Thyroid gland (tissue), 4 donors: ENCODE measurements at regions not wholly inside any gene's neighbourhood (a gene's known extent, or its start where the extent isn't known, plus 50 kb on each side); places are given as distances from the start of the nearest gene placed in this dataset.
"Not testable (repeated sequence)": the region's sequence is repeated elsewhere in the genome, so short reads cannot be mapped to it uniquely, and the experiment has no call there.

Experiments
- DNase-seq, 2 donors: peaks; one replicate each; pipeline ENCODE4 v3.0.0-alpha.2; 2019
- H3K27ac ChIP-seq, 3 donors: fragments of 200-600 bp; sonication (generic); 1 replicate in 2 of 3; 2 replicates in 1 of 3; pipeline ENCODE4 v1.5.1; 2016 to 2019; ENCODE audit warnings: mild to moderate bottlenecking in 1 of 3, moderate library complexity in 1 of 3
- H3K27me3 ChIP-seq: fragments of 200-600 bp; sonication (generic); one replicate; pipeline ENCODE4 v1.5.1; 2019
- H3K36me3 ChIP-seq, 2 donors: fragments of 200-600 bp; sonication (generic); one replicate each; pipeline ENCODE4 v1.5.1; 2016 to 2019
- H3K4me1 ChIP-seq, 2 donors: fragments of 200-600 bp; sonication (generic); one replicate each; pipeline ENCODE4 v1.5.1; 2017 to 2019
- H3K4me3 ChIP-seq, 3 donors: fragments of 200-600 bp; sonication (generic); replicated peaks in 1 of 3; 1 replicate in 2 of 3; 2 replicates in 1 of 3; pipeline ENCODE4 v1.5.1; 2016; ENCODE audit warnings: mild to moderate bottlenecking in 1 of 3
- H3K9me3 ChIP-seq: fragments of 200-600 bp; sonication (generic); one replicate; pipeline ENCODE4 v1.5.1; 2017
- CTCF ChIP-seq, 6 experiments: fragments of 200-600 bp in 3 of 6; fragments of 450-650 bp in 3 of 6; sonication (generic) in 3 of 6; IDR thresholded peaks; one replicate each; pipeline ENCODE4 v1.5.1; 2016 to 2019; ENCODE audit warnings: antibody characterized with exemption in 6 of 6, mild to moderate bottlenecking in 2 of 6, inconsistent platforms in 1 of 6, moderate library complexity in 1 of 6
- POLR2A ChIP-seq, 2 donors: fragments of 450-650 bp; IDR thresholded peaks; one replicate each; pipeline ENCODE4 v1.6.1; 2017; ENCODE audit warnings: antibody characterized with exemption in 2 of 2, mild to moderate bottlenecking in 2 of 2, moderate library complexity in 1 of 2
- WGBS, 2 donors: methylation state at CpG; one replicate each; pipeline ENCODE4 v1.1.5; 2017; 5-methylcytosine and 5-hydroxymethylcytosine counted together
- intact Hi-C: fragments of 100-400 bp; cut with DNase I; formaldehyde crosslinking; loops from one replicate; pipeline ENCODE4 v1.15.1; 2023

DNA sequence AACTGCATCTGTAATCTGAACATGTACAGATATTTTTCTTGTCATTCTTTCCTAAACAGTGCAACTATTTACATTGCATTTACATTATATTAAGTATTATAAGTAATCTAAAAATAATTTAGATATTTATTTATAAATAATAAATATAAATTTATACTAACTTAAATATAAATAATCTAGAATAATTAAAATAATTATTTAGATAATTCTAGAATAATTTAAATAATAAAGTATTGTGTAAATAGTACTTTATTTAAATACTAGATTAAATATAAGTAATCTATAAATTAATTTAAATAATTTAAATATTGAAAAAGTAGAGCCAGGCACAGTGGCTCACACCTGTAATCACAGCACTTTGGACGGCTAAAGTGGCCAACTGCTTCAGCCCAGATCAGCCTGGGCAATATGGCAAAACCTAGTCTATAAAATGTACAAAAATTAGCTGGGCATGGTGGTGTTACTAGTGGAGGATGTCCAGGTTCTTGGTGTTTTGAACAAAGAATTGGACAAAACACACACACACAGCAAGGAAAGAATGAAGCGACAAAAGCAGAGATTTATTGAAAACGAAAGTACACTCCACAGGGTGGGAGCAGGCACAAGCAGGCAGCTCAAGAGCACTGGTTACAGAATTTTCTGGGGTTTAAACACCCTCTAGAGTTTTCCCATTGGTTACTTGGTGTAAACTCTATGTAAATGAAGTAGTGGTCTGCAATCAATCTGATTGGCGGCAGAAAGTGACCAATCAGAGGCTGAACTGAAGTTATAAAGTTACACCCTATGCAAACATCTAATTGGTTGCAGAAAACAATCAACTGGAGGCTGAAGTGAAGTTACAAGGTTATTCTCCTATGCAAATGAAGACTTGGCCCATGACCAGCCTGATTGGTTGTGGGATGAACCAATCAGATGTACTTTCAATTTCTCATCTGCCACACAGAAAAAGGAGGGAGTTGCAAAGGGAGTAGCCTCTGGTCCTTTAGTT is 100.2 kb upstream of the SP4 start:
- 93 to 97% methylated on average over 4 of the region's 4 CpGs for WGBS, 2 donors
- Histone ChIP-seq H3K36me3 (no peaks in the 10 kb centered on the region), H3K27ac (no peak overlapping the region), H3K4me3 (no peak overlapping the region), H3K4me1 (no peaks in the 10 kb centered on the region), H3K9me3 (no peaks in the 10 kb centered on the region), H3K27me3 (no peaks in the 10 kb centered on the region)
- intact Hi-C loops, result no loop called here
- DNase-seq, result no peak
- TF ChIP-seq CTCF (IDR thresholded peaks at IDR 0.05) (no peak), POLR2A (IDR thresholded peaks at IDR 0.05) (no peak)

DNA sequence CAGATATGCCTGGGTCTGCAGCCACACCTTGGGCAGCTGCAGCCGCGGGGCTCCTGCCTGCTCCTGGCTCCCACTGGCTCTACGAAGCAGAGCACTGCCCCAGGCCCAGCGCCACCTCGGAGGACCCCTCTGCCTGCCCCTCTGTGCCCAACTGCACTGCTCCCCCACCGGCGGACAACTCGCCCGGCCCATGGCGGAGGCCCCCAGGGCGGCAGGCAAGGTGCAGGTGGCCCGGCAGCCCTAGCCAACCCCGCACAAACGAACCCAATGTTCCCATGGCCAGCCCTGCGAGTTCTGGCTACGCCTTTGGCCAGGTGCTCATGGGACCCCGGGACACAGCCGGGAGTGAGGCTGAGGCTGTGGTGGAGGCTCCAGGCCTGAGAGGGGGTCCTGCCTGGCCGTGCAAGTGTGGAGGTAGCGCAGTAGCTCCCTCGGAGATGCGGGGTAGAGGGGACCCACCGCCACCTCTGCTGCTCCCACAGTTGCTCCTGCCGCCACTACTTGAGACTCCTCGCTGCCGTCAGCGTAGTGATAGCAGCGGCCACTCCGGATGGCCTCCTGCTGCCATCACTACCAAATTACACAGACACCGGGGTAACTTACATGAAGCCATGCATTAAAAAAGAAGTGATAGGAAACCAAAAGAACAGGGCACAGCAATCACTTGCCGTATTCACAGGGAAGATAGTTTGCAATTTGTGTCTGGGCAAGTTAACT is 97.3 kb upstream of the SP4 start:
- no peak for DNase-seq
- H3K9me3 ChIP-seq, result no peaks in the 10 kb centered on the region
- H3K27ac ChIP-seq, result no peak overlapping the region
- 95 to 97% methylated on average over 13 to 19 of the region's 31 CpGs for WGBS, 2 donors
- H3K27me3 ChIP-seq, result no peaks in the 10 kb centered on the region
- no peak overlapping the region for H3K4me3 ChIP-seq
- H3K4me1 ChIP-seq, result no peaks in the 10 kb centered on the region
- TF ChIP-seq CTCF (IDR thresholded peaks at IDR 0.05), result no peak
- TF ChIP-seq POLR2A (IDR thresholded peaks at IDR 0.05), result no peak
- no peaks in the 10 kb centered on the region for H3K36me3 ChIP-seq
- intact Hi-C loops, result no loop called here

GRCh38 chr7:21334906-21335305 is 93.0 kb upstream of the SP4 start:
- H3K27ac ChIP-seq, result no peak overlapping the region
- no peaks in the 10 kb centered on the region for H3K27me3 ChIP-seq
- no peaks in the 10 kb centered on the region for H3K36me3 ChIP-seq
- no peaks in the 10 kb centered on the region for H3K9me3 ChIP-seq
- DNase-seq, result no peak
- intact Hi-C loops, result no loop called here
- H3K4me1 ChIP-seq, result no peaks in the 10 kb centered on the region
- no peak for TF ChIP-seq CTCF (IDR thresholded peaks at IDR 0.05)
- no peak for TF ChIP-seq POLR2A (IDR thresholded peaks at IDR 0.05)
- 93 to 96% methylated on average over 1 of the region's 1 CpG for WGBS, 2 donors
- no peak overlapping the region for H3K4me3 ChIP-seq

DNA sequence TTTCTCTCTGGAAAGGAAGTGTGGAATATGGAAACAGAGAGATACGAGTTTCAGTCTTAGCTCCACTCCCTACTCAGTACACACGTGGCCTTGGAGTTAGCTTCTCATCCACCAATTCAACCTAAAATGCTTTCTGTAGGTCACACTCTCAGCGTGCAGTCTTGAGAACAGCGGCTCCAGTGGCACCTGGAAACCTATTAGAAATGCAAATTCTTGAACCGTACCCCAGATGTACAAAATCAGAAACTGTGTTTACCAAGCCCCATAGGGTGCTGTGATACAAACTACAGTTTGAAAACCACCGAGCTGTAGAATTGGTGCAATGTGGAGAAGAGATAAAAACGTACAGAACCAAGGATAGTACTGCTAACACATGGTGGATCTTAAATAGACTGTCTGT is 91.1 kb upstream of the SP4 start:
- TF ChIP-seq POLR2A (IDR thresholded peaks at IDR 0.05) (no peak), CTCF (IDR thresholded peaks at IDR 0.05) (no peak)
- DNase-seq, result no peak
- Histone ChIP-seq H3K4me1 (no peaks in the 10 kb centered on the region), H3K27me3 (no peaks in the 10 kb centered on the region), H3K27ac (no peak overlapping the region), H3K9me3 (no peaks in the 10 kb centered on the region), H3K4me3 (no peak overlapping the region), H3K36me3 (no peaks in the 10 kb centered on the region)
- intact Hi-C loops, result no loop called here
- 86 to 87% methylated on average over 7 of the region's 7 CpGs for WGBS, 2 donors

DNA sequence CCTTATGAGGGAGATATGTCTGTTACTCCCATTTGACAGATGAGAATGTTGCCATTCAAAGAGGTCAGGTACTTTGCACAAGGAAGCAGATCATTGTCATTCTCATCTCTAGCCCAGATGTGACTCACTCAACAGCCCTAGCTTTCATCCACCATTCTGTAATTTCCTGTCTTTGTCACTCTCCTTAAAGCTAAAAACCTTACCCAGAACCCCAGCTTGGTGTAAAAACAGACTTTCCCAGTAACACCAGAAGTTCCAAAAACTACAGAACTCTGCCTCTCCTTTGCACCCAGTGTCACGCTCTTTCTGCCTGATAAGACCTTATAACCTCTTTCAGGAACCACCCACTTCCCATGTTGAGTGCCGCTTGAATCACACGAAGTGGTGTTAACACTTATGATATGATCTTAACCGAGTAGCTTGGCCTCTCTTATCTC is 89.1 kb upstream of the SP4 start:
- intact Hi-C loops, result no loop called here
- TF ChIP-seq CTCF (IDR thresholded peaks at IDR 0.05) (no peak), POLR2A (IDR thresholded peaks at IDR 0.05) (no peak)
- no peaks in the 10 kb centered on the region for H3K36me3 ChIP-seq
- no peak overlapping the region for H3K4me3 ChIP-seq
- no peaks in the 10 kb centered on the region for H3K4me1 ChIP-seq
- H3K27me3 ChIP-seq, result no peaks in the 10 kb centered on the region
- 66 to 69% methylated on average over 4 of the region's 4 CpGs for WGBS, 2 donors
- no peak overlapping the region for H3K27ac ChIP-seq
- H3K9me3 ChIP-seq, result no peaks in the 10 kb centered on the region
- no peak for DNase-seq

- DNase-seq, H3K4me3 ChIP-seq, intact Hi-C loops, H3K27me3 ChIP-seq, H3K4me1 ChIP-seq, H3K9me3 ChIP-seq, H3K27ac ChIP-seq, H3K36me3 ChIP-seq: not testable (repeated sequence)
- WGBS, 2 donors, result 33 to 36% methylated on average over 6 to 7 of the region's 7 CpGs
These were observed 83.0 kb upstream of the SP4 start for GRCh38 chr7:21344900-21345299.
